DND-41 (cell line): ENCODE measurements at regions not wholly inside any gene's neighbourhood (a gene's known extent, or its start where the extent isn't known, plus 50 kb on each side); places are given as distances from the start of the nearest gene placed in this dataset.

Experiments used
- ATAC-seq: fragments of 200-7000 bp; cut with Tn5 transposase; 3 replicates; pipeline ENCODE4 v1.9.1; 2021; ENCODE audit warnings: low read depth; ENCODE audit not compliant: insufficient read depth
- DNase-seq: peaks from one replicate; pipeline ENCODE4 v3.0.0-alpha.2; 2020
- H2AFZ ChIP-seq: 2 replicates; pipeline ENCODE4 v1.6.0; 2012; ENCODE audit warnings: low read depth, low read length
- H3K27ac ChIP-seq: 2 replicates; pipeline ENCODE4 v1.5.1; 2012; ENCODE audit warnings: low read length, inconsistent platforms
- H3K27me3 ChIP-seq: fragments of 200-600 bp; sonication (generic); 2 replicates; pipeline ENCODE4 v1.6.0; 2012; ENCODE audit warnings: low read length, mild to moderate bottlenecking, inconsistent platforms; ENCODE audit not compliant: insufficient read depth, poor library complexity
- H3K36me3 ChIP-seq: 2 replicates; pipeline ENCODE4 v1.5.1; 2012; ENCODE audit warnings: low read length, inconsistent platforms; ENCODE audit not compliant: insufficient read depth
- H3K4me1 ChIP-seq: 2 replicates; pipeline ENCODE4 v1.5.1; 2012; ENCODE audit warnings: mild to moderate bottlenecking, low read length; ENCODE audit not compliant: insufficient read depth
- H3K4me2 ChIP-seq: 2 replicates; pipeline ENCODE4 v1.6.0; 2012; ENCODE audit warnings: mild to moderate bottlenecking, moderate library complexity, low read length, inconsistent platforms; ENCODE audit not compliant: insufficient read depth
- H3K4me3 ChIP-seq, 2 experiments: fragments of 200-600 bp in 1 of 2; shearing (Covaris generic) in 1 of 2; 2 replicates each; pipeline ENCODE4 v1.5.1; 2012 to 2016; ENCODE audit warnings: inconsistent platforms in 2 of 2, low read length in 2 of 2, mild to moderate bottlenecking in 2 of 2, low read depth in 1 of 2, moderate library complexity in 1 of 2
- H3K79me2 ChIP-seq: 2 replicates; pipeline ENCODE4 v1.6.0; 2012; ENCODE audit warnings: low read length, inconsistent platforms; ENCODE audit not compliant: insufficient read depth
- H3K9ac ChIP-seq: 2 replicates; pipeline ENCODE4 v1.6.0; 2012; ENCODE audit warnings: low read depth, mild to moderate bottlenecking, inconsistent platforms, low read length, moderate library complexity
- H3K9me3 ChIP-seq: 2 replicates; pipeline ENCODE4 v1.5.1; 2012; ENCODE audit warnings: low read length, moderate library complexity, mild to moderate bottlenecking, inconsistent platforms; ENCODE audit not compliant: insufficient read depth, severe bottlenecking
- H4K20me1 ChIP-seq: 2 replicates; pipeline ENCODE4 v1.6.0; 2012; ENCODE audit warnings: low read length; ENCODE audit not compliant: insufficient read depth
- EZH2 ChIP-seq: IDR thresholded peaks from 3 replicates; pipeline ENCODE4 v1.6.1; 2012; ENCODE audit warnings: borderline replicate concordance, low read depth, mild to moderate bottlenecking, moderate library complexity, low read length, inconsistent platforms; ENCODE audit not compliant: severe bottlenecking
- TF ChIP-seq, protein P1 (sequence below): IDR thresholded peaks from 2 replicates; pipeline ENCODE4 v1.5.1; 2012; ENCODE audit warnings: borderline replicate concordance, low read length, moderate library complexity, mild to moderate bottlenecking; ENCODE audit not compliant: poor library complexity, severe bottlenecking; ENCODE audit errors: extremely low read depth

- no peaks in the 10 kb centered on the region for H3K9me3 ChIP-seq
- no peak overlapping the region for H3K4me3 ChIP-seq
- H3K4me2 ChIP-seq = no peak overlapping the region
- ATAC-seq (no peak), DNase-seq (no peak)
- no peak overlapping the region for H3K27ac ChIP-seq
- no peaks in the 10 kb centered on the region for H4K20me1 ChIP-seq
- H3K79me2 ChIP-seq = no peaks in the 10 kb centered on the region
- no peaks in the 10 kb centered on the region for H3K4me1 ChIP-seq
- no peak for TF ChIP-seq EZH2
- TF ChIP-seq, protein P1, sequence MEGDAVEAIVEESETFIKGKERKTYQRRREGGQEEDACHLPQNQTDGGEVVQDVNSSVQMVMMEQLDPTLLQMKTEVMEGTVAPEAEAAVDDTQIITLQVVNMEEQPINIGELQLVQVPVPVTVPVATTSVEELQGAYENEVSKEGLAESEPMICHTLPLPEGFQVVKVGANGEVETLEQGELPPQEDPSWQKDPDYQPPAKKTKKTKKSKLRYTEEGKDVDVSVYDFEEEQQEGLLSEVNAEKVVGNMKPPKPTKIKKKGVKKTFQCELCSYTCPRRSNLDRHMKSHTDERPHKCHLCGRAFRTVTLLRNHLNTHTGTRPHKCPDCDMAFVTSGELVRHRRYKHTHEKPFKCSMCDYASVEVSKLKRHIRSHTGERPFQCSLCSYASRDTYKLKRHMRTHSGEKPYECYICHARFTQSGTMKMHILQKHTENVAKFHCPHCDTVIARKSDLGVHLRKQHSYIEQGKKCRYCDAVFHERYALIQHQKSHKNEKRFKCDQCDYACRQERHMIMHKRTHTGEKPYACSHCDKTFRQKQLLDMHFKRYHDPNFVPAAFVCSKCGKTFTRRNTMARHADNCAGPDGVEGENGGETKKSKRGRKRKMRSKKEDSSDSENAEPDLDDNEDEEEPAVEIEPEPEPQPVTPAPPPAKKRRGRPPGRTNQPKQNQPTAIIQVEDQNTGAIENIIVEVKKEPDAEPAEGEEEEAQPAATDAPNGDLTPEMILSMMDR = no peak
- H2AFZ ChIP-seq = no peak overlapping the region
- H3K9ac ChIP-seq = no peak overlapping the region
- H3K27me3 ChIP-seq = no peaks in the 10 kb centered on the region
- H3K36me3 ChIP-seq = no peaks in the 10 kb centered on the region
Measured at GRCh38 chr6:145428706-145429105, 306.6 kb downstream of the EPM2A start.

DNA sequence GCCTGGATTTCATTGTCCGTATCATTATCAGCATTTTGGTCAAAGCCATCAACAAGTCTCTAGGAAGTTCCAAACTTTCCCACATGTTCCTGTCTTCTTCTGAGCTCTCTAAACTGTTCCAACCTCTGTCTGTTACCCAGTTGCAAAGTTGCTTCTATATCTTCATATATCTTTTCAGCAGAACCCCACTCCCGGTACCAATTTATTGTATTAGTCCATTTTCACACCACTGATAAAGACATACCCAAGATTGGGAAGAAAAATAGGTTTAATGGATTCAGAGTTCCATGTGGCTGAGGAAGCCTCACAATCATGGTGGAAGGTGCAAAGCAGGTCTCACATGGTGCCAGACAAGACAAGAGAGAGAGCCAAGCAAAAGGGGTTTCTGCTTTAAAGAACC, 293.2 kb downstream of the EPM2A start:
- TF ChIP-seq, protein P1 = no peak
- no peak for TF ChIP-seq EZH2
- Histone ChIP-seq H3K27me3 (no peaks in the 10 kb centered on the region), H3K4me3 (no peak overlapping the region), H3K9me3 (peaks cover 7% of the 10 kb centered on the region), H3K4me1 (no peaks in the 10 kb centered on the region), H3K9ac (no peak overlapping the region), H3K36me3 (no peaks in the 10 kb centered on the region), H3K79me2 (no peaks in the 10 kb centered on the region), H3K4me2 (no peak overlapping the region), H4K20me1 (no peaks in the 10 kb centered on the region), H2AFZ (no peak overlapping the region), H3K27ac (no peak overlapping the region)
- DNase-seq = no peak
- ATAC-seq = no peak

DNA sequence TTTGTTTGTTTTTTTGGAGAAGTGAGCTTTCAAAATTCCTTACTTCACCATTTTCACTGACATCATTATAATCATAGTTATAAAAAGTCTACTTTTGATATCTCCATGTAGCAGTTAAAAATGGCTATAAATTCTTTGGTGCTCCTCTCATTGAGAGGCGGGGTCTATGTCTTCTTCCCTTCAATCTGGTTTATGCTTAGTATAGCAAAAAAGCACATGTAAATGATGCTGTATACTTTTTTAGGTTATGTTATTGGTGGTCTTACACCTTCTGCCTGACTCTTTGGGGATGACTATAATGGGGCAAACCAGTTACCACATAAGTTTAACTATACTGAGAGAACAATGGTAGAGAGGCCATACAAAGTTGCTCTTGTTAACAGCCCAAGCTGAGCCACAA, 289.6 kb downstream of the EPM2A start:
- DNase-seq (no peak), ATAC-seq (no peak)
- Histone ChIP-seq H3K4me1 (no peaks in the 10 kb centered on the region), H4K20me1 (no peaks in the 10 kb centered on the region), H3K36me3 (no peaks in the 10 kb centered on the region), H3K9ac (no peak overlapping the region), H3K79me2 (no peaks in the 10 kb centered on the region), H3K9me3 (peaks cover 7% of the 10 kb centered on the region), H3K4me2 (no peak overlapping the region), H3K4me3 (no peak overlapping the region), H2AFZ (no peak overlapping the region), H3K27ac (no peak overlapping the region), H3K27me3 (no peaks in the 10 kb centered on the region)
- TF ChIP-seq EZH2 = no peak
- TF ChIP-seq, protein P1 = no peak

GRCh38 chr6:145451029-145451428, 284.3 kb downstream of the EPM2A start:
- no peak for DNase-seq
- TF ChIP-seq, protein P1 = no peak
- TF ChIP-seq EZH2 = no peak
- no peak overlapping the region for H3K4me3 ChIP-seq
- H2AFZ ChIP-seq = no peak overlapping the region
- ATAC-seq = no peak
- H3K9ac ChIP-seq = no peak overlapping the region
- H3K79me2 ChIP-seq = no peaks in the 10 kb centered on the region
- no peaks in the 10 kb centered on the region for H3K4me1 ChIP-seq
- H3K9me3 ChIP-seq = peaks cover 3% of the 10 kb centered on the region
- H3K36me3 ChIP-seq = no peaks in the 10 kb centered on the region
- no peaks in the 10 kb centered on the region for H3K27me3 ChIP-seq
- H3K4me2 ChIP-seq = no peak overlapping the region
- H4K20me1 ChIP-seq = no peaks in the 10 kb centered on the region
- H3K27ac ChIP-seq = no peak overlapping the region
